Activated naive CD8-positive, alpha-beta T cell treated with anti-CD3 and anti-CD28 coated beads, Interleukin-2, amount 50 U/mL, for 24 hours (primary cell): ENCODE measurements at regions not wholly inside any gene's neighbourhood (a gene's known extent, or its start where the extent isn't known, plus 50 kb on each side); places are given as distances from the start of the nearest gene placed in this dataset.
"Not testable (repeated sequence)": the region's sequence is repeated elsewhere in the genome, so short reads cannot be mapped to it uniquely, and the experiment has no call there.

ENCODE experiments used
- ATAC-seq: fragments of 150-1000 bp; cut with Tn5 transposase; one replicate; pipeline ENCODE4 v1.10.0; 2021
- DNase-seq: peaks from one replicate; pipeline ENCODE4 v3.0.0; 2021
- H3K27ac Mint-ChIP-seq: one replicate; pipeline ENCODE4 v1.8.0; 2021; ENCODE audit warnings: mild to moderate bottlenecking, mixed read lengths
- H3K27me3 Mint-ChIP-seq: one replicate; pipeline ENCODE4 v1.8.0; 2021; ENCODE audit warnings: mixed read lengths
- H3K36me3 Mint-ChIP-seq: one replicate; pipeline ENCODE4 v1.8.0; 2021; ENCODE audit warnings: low read depth, mixed read lengths
- H3K4me1 Mint-ChIP-seq: one replicate; pipeline ENCODE4 v1.8.0; 2021; ENCODE audit warnings: mixed read lengths
- H3K4me3 Mint-ChIP-seq: one replicate; pipeline ENCODE4 v1.8.0; 2021; ENCODE audit warnings: mild to moderate bottlenecking, moderate library complexity, mixed read lengths
- H3K9me3 Mint-ChIP-seq: one replicate; pipeline ENCODE4 v1.8.0; 2021; ENCODE audit warnings: mixed read lengths

GRCh38 chr11:57941875-57942274, 81.8 kb upstream of the OR9Q1 start:
- no peaks in the 10 kb centered on the region for H3K9me3 Mint-ChIP-seq
- H3K4me3 Mint-ChIP-seq: no peak overlapping the region
- DNase-seq: no peak
- no peak for ATAC-seq
- no peaks in the 10 kb centered on the region for H3K36me3 Mint-ChIP-seq
- no peaks in the 10 kb centered on the region for H3K27me3 Mint-ChIP-seq
- no peaks in the 10 kb centered on the region for H3K4me1 Mint-ChIP-seq
- H3K27ac Mint-ChIP-seq: no peak overlapping the region

GRCh38 chr11:57942808-57943207, 80.9 kb upstream of the OR9Q1 start:
- no peak for ATAC-seq
- Mint-ChIP-seq H3K36me3 (no peaks in the 10 kb centered on the region), H3K27me3 (no peaks in the 10 kb centered on the region), H3K4me3 (no peak overlapping the region), H3K27ac (no peak overlapping the region), H3K4me1 (no peaks in the 10 kb centered on the region), H3K9me3 (no peaks in the 10 kb centered on the region)
- DNase-seq: no peak

GRCh38 chr11:57943766-57944165, 79.9 kb upstream of the OR9Q1 start:
- not testable (repeated sequence) for DNase-seq, H3K4me3 Mint-ChIP-seq, H3K27me3 Mint-ChIP-seq, ATAC-seq, H3K4me1 Mint-ChIP-seq, H3K27ac Mint-ChIP-seq, H3K9me3 Mint-ChIP-seq, H3K36me3 Mint-ChIP-seq

GRCh38 chr11:57946628-57947027, 77.1 kb upstream of the OR9Q1 start:
- H3K27me3 Mint-ChIP-seq: no peaks in the 10 kb centered on the region

GRCh38 chr11:57964660-57965059, 59.0 kb upstream of the OR9Q1 start:
- Mint-ChIP-seq H3K27ac (no peak overlapping the region), H3K9me3 (peaks cover 3% of the 10 kb centered on the region), H3K4me3 (no peak overlapping the region), H3K36me3 (peaks cover 1% of the 10 kb centered on the region), H3K27me3 (peaks cover 8% of the 10 kb centered on the region), H3K4me1 (no peaks in the 10 kb centered on the region)
- DNase-seq (no peak), ATAC-seq (no peak)

More at GRCh38 chr11:57946628-57947027, 77.1 kb upstream of the OR9Q1 start:
- Mint-ChIP-seq H3K27ac (no peak overlapping the region), H3K4me3 (no peak overlapping the region), H3K4me1 (no peaks in the 10 kb centered on the region), H3K36me3 (no peaks in the 10 kb centered on the region), H3K9me3 (no peaks in the 10 kb centered on the region)
- ATAC-seq: no peak
- no peak for DNase-seq

GRCh38 chr11:57971272-57972012, 52.2 kb upstream of the OR9Q1 start:
- Mint-ChIP-seq H3K27me3 (peaks cover 11% of the 10 kb centered on the region), H3K4me3 (no peak overlapping the region), H3K4me1 (no peaks in the 10 kb centered on the region), H3K9me3 (peaks cover 3% of the 10 kb centered on the region), H3K36me3 (peaks cover 1% of the 10 kb centered on the region), H3K27ac (no peak overlapping the region)
- DNase-seq (no peak), ATAC-seq (no peak)

- Mint-ChIP-seq H3K27me3 (peaks cover 9% of the 10 kb centered on the region), H3K27ac (no peak overlapping the region), H3K9me3 (peaks cover 3% of the 10 kb centered on the region), H3K36me3 (peaks cover 1% of the 10 kb centered on the region), H3K4me1 (no peaks in the 10 kb centered on the region), H3K4me3 (no peak overlapping the region)
- no peak for DNase-seq
- no peak for ATAC-seq
These were observed 51.7 kb upstream of the OR9Q1 start for GRCh38 chr11:57972013-57972367.
